GM12865 (cell line): ENCODE measurements at regions not wholly inside any gene's neighbourhood (a gene's known extent, or its start where the extent isn't known, plus 50 kb on each side); places are given as distances from the start of the nearest gene placed in this dataset.
A peak's percentile ranks its signal among the peaks of the same experiment; 100 is the strongest.

Experiments
- DNase-seq: peaks from one replicate; pipeline ENCODE4 v3.0.0; 2010; ENCODE audit warnings: low read depth
- H3K4me3 ChIP-seq: 2 replicates; pipeline ENCODE4 v1.5.1; 2011; ENCODE audit warnings: mild to moderate bottlenecking, low read depth, low read length, control low read depth
- TF ChIP-seq, protein P1 (sequence below): IDR thresholded peaks from 2 replicates; pipeline ENCODE4 v1.5.1; 2011; ENCODE audit warnings: low read length, control low read depth, low read depth, inconsistent platforms; ENCODE audit not compliant: insufficient read depth; ENCODE audit errors: missing control alignments

DNA sequence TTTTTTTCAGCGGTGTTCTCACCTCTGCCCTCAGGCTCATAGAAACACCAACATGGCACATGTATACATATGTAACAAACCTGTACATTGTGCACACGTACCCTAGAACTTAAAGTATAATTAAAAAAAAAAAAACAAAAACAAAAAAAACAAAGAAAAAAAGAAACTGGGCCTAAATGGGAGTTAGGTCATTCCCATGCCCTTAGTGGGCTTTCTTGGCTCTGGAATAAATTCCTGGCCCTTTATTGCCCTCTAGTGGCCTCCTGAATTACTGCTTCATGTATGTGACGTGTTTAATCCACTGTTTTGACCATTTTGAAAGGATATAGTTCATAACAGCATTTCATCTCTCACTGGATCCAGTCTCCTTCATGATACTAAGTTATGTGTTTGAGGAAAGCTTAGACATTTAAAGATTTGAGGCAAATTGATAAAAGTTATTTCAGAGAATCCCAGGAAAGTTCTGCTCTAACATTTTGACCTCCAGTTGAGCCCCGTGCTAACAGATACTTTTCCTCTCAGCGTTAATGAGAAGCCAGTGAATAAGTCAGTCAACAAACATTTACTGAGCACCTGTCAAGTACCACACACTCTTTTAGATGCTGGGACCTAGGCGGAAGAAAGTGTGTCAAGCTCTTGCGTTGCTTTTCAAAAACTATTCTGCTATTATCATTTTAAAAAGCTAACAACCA, 54.7 kb upstream of the SYPL1 start:
- TF ChIP-seq, protein P1, sequence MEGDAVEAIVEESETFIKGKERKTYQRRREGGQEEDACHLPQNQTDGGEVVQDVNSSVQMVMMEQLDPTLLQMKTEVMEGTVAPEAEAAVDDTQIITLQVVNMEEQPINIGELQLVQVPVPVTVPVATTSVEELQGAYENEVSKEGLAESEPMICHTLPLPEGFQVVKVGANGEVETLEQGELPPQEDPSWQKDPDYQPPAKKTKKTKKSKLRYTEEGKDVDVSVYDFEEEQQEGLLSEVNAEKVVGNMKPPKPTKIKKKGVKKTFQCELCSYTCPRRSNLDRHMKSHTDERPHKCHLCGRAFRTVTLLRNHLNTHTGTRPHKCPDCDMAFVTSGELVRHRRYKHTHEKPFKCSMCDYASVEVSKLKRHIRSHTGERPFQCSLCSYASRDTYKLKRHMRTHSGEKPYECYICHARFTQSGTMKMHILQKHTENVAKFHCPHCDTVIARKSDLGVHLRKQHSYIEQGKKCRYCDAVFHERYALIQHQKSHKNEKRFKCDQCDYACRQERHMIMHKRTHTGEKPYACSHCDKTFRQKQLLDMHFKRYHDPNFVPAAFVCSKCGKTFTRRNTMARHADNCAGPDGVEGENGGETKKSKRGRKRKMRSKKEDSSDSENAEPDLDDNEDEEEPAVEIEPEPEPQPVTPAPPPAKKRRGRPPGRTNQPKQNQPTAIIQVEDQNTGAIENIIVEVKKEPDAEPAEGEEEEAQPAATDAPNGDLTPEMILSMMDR = peak; percentile 69
- DNase-seq = peak; percentile 68
- no peak overlapping the region for H3K4me3 ChIP-seq

DNA sequence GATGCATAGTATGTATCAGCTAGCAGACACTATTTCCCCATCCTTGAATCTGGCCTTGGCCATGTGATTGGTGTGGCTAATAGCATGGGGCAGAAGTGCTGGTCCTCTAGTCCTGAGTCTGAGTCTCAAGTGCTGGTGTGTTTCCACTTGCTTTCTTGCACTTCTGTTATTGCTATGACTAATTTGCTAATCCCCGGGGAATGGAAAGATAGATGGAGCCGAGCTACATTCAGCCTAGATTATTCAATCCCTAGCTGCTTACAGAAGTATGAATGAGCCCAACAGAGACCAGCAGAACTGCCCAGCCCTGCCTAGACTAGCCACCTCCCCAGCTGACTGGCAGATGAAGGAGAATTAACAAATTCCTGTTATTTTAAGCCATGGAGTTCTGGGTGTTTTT, 53.2 kb upstream of the SYPL1 start:
- no peak overlapping the region for H3K4me3 ChIP-seq
- TF ChIP-seq, protein P1 = no peak
- no peak for DNase-seq

DNA sequence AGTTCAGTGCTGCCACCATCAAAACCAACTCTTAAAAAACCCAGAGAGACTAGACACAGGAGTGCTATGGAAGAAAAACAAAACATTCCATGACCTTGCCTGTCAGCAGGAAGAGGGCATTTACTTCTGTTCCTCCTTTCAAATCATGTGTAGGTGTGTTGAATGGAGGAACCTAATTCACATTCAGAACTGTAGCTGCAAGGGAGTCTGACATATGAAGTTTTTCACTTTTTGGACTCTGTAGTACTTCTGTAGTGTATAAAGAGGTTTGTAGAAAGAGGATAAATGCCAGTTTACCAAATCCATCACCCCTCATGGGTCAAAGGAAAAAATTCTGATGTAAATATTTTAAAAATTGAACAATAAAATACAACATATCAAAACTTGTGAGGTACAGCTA, 51.1 kb upstream of the SYPL1 start:
- DNase-seq = no peak
- TF ChIP-seq, protein P1 = no peak
- no peak overlapping the region for H3K4me3 ChIP-seq
